Panc1 (cell line): ENCODE measurements at regions not wholly inside any gene's neighbourhood (a gene's known extent, or its start where the extent isn't known, plus 50 kb on each side); places are given as distances from the start of the nearest gene placed in this dataset.
A peak's percentile ranks its signal among the peaks of the same experiment; 100 is the strongest.

Experiments used
- ATAC-seq: fragments of 200-7000 bp; cut with Tn5 transposase; 2 replicates; pipeline ENCODE4 v1.9.1; 2020; ENCODE audit warnings: mild to moderate bottlenecking, moderate library complexity
- BruUV-seq: library from RNA; stranded (reverse); fragments of 400-500 nt; replicated peaks from 2 replicates; lab custom pipeline; 2021; lab: Mats Ljungman, UMichigan
- CTCF ChIA-PET: fragments of 300-600 bp; sonication (Branson Sonifier 250); formaldehyde crosslinking; loops from one replicate; lab custom pipeline; 2022; ENCODE audit warnings: antibody characterized with exemption; lab: Charles Lee
- POLR2A ChIA-PET: fragments of 300-600 bp; sonication (Branson Sonifier 250); formaldehyde crosslinking; loops from one replicate; lab custom pipeline; 2022; ENCODE audit warnings: antibody characterized with exemption; lab: Charles Lee
- DNase-seq: peaks from one replicate; pipeline ENCODE4 v3.0.0-alpha.2; 2010; ENCODE audit warnings: low read depth, low spot score
- H3K27ac ChIP-seq: 2 replicates; pipeline ENCODE4 v1.5.1; 2011; ENCODE audit warnings: mild to moderate bottlenecking, low read length, inconsistent platforms
- H3K27me3 ChIP-seq: fragments of 200-500 bp; sonication (Bioruptor generic); 2 replicates; pipeline ENCODE4 v1.6.0; 2014; ENCODE audit warnings: low read length, inconsistent platforms; ENCODE audit not compliant: control insufficient read depth, insufficient read depth
- H3K36me3 ChIP-seq: fragments of 200-500 bp; sonication (Bioruptor generic); 2 replicates; pipeline ENCODE4 v1.5.1; 2014; ENCODE audit warnings: inconsistent platforms, mild to moderate bottlenecking, low read length, moderate library complexity; ENCODE audit not compliant: control insufficient read depth, insufficient read depth
- H3K4me1 ChIP-seq: 2 replicates; pipeline ENCODE4 v1.5.1; 2011; ENCODE audit warnings: inconsistent platforms, mild to moderate bottlenecking, low read length, moderate library complexity; ENCODE audit not compliant: control insufficient read depth, insufficient read depth
- H3K4me3 ChIP-seq, 2 experiments: 2 replicates each; pipeline ENCODE4 v1.5.1; 2011 to 2012; ENCODE audit warnings: low read depth in 2 of 2, low read length in 2 of 2, mild to moderate bottlenecking in 2 of 2, inconsistent platforms in 1 of 2, moderate library complexity in 1 of 2
- H3K9me3 ChIP-seq: fragments of 200-500 bp; sonication (Bioruptor generic); 2 replicates; pipeline ENCODE4 v1.5.1; 2014; ENCODE audit warnings: low read depth, mild to moderate bottlenecking, inconsistent platforms, low read length, moderate library complexity; ENCODE audit not compliant: control insufficient read depth, insufficient read depth
- CTCF ChIP-seq: fragments of 450-650 bp; IDR thresholded peaks from 2 replicates; pipeline ENCODE4 v1.5.1; 2017; ENCODE audit warnings: mild to moderate bottlenecking
- POLR2AphosphoS5 ChIP-seq: IDR thresholded peaks from 2 replicates; pipeline ENCODE4 v1.6.1; 2012; ENCODE audit warnings: mild to moderate bottlenecking, low read depth, low read length, moderate library complexity
- SIN3A ChIP-seq: IDR thresholded peaks from 2 replicates; pipeline ENCODE4 v1.6.1; 2012; ENCODE audit warnings: low read depth, mild to moderate bottlenecking, low read length, moderate library complexity, borderline replicate concordance; ENCODE audit not compliant: insufficient read depth
- TCF7L2 ChIP-seq: IDR thresholded peaks from 2 replicates; pipeline ENCODE4 v1.6.1; 2011; ENCODE audit warnings: mild to moderate bottlenecking, low read depth, low read length, inconsistent platforms
- in situ Hi-C: cut with HindIII; loops from 2 replicates; pipeline ENCODE4 v1.10.0; 2016; ENCODE audit warnings: low sequenced_read_pairs, low pct_unique_long_range_greater_than_20kb
- intact Hi-C: fragments of 100-400 bp; cut with micrococcal nuclease; formaldehyde crosslinking; loops from one replicate; pipeline ENCODE4 v1.10.0; 2022; ENCODE audit not compliant: unreplicated experiment
- TF ChIP-seq, protein P1 (sequence below), 2 experiments: IDR thresholded peaks; 2 replicates each; pipeline ENCODE4 v1.6.1; 2011 to 2012; ENCODE audit warnings: low read depth in 2 of 2, control low read depth in 1 of 2, low read length in 1 of 2, mild to moderate bottlenecking in 1 of 2, moderate library complexity in 1 of 2; ENCODE audit not compliant: insufficient read depth in 1 of 2

GRCh38 chr4:55181010-55182005, 55.9 kb upstream of the KDR start:
- in situ Hi-C loops = no loop called here
- BruUV-seq = no TSS peak
- POLR2A ChIA-PET = no interaction called here
- no peaks in the 10 kb centered on the region for H3K4me1 ChIP-seq
- no peaks in the 10 kb centered on the region for H3K27me3 ChIP-seq
- intact Hi-C loops = no loop called here
- DNase-seq (no peak), ATAC-seq (no peak)
- no peak overlapping the region for H3K4me3 ChIP-seq
- no peaks in the 10 kb centered on the region for H3K9me3 ChIP-seq
- no peaks in the 10 kb centered on the region; the same call in 1 of the 2 replicates for H3K36me3 ChIP-seq
- TF ChIP-seq POLR2AphosphoS5 (no peak), TCF7L2 (no peak), CTCF (no peak), SIN3A (no peak)
- TF ChIP-seq, protein P1, sequence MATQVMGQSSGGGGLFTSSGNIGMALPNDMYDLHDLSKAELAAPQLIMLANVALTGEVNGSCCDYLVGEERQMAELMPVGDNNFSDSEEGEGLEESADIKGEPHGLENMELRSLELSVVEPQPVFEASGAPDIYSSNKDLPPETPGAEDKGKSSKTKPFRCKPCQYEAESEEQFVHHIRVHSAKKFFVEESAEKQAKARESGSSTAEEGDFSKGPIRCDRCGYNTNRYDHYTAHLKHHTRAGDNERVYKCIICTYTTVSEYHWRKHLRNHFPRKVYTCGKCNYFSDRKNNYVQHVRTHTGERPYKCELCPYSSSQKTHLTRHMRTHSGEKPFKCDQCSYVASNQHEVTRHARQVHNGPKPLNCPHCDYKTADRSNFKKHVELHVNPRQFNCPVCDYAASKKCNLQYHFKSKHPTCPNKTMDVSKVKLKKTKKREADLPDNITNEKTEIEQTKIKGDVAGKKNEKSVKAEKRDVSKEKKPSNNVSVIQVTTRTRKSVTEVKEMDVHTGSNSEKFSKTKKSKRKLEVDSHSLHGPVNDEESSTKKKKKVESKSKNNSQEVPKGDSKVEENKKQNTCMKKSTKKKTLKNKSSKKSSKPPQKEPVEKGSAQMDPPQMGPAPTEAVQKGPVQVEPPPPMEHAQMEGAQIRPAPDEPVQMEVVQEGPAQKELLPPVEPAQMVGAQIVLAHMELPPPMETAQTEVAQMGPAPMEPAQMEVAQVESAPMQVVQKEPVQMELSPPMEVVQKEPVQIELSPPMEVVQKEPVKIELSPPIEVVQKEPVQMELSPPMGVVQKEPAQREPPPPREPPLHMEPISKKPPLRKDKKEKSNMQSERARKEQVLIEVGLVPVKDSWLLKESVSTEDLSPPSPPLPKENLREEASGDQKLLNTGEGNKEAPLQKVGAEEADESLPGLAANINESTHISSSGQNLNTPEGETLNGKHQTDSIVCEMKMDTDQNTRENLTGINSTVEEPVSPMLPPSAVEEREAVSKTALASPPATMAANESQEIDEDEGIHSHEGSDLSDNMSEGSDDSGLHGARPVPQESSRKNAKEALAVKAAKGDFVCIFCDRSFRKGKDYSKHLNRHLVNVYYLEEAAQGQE (IDR thresholded peaks at IDR 0.05; ENCODE audit: insufficient read depth in 1 of 2, low read depth in 2 of 2, low read length in 1 of 2) = no peak
- H3K27ac ChIP-seq = no peak overlapping the region
- CTCF ChIA-PET = no interaction called here

- ATAC-seq = peak; percentile 97
Measured at GRCh38 chr4:55183926-55184599, 58.7 kb upstream of the KDR start.

More at GRCh38 chr4:55183926-55184599, 58.7 kb upstream of the KDR start:
- H3K9me3 ChIP-seq = no peaks in the 10 kb centered on the region
- in situ Hi-C loops (no loop called here), intact Hi-C loops (no loop called here)
- H3K4me3 ChIP-seq = no peak overlapping the region
- ChIA-PET POLR2A (no interaction called here), CTCF (no interaction called here)
- TF ChIP-seq POLR2AphosphoS5 (no peak), SIN3A (no peak), CTCF (no peak), TCF7L2 (no peak)
- TF ChIP-seq, protein P1 (IDR thresholded peaks at IDR 0.05; ENCODE audit: insufficient read depth in 1 of 2, low read depth in 2 of 2, low read length in 1 of 2) = no peak
- H3K27ac ChIP-seq = no peak overlapping the region
- no TSS peak for BruUV-seq
- DNase-seq = peak; percentile 69
- no peaks in the 10 kb centered on the region for H3K27me3 ChIP-seq
- no peaks in the 10 kb centered on the region for H3K4me1 ChIP-seq
- H3K36me3 ChIP-seq = no peaks in the 10 kb centered on the region
